Ovary (tissue), 3 donors: ENCODE measurements at regions not wholly inside any gene's neighbourhood (a gene's known extent, or its start where the extent isn't known, plus 50 kb on each side); places are given as distances from the start of the nearest gene placed in this dataset.

Source experiments
- EP300 ChIP-seq: sonication (generic); formaldehyde crosslinking; IDR thresholded peaks from one replicate; pipeline ENCODE4 v1.6.1; 2017; ENCODE audit warnings: antibody characterized with exemption
- POLR2A ChIP-seq: fragments of 450-650 bp; IDR thresholded peaks from one replicate; pipeline ENCODE4 v1.6.1; 2017; ENCODE audit warnings: antibody characterized with exemption, mild to moderate bottlenecking, moderate library complexity
- TF ChIP-seq, protein P1 (sequence below), 3 donors: fragments of 450-650 bp in 2 of 3; fragments of 200-600 bp in 1 of 3; IDR thresholded peaks; one replicate each; pipeline versions ENCODE4 v1.5.1 to v1.8.0; 2016 to 2022; ENCODE audit warnings: antibody characterized with exemption in 3 of 3, mild to moderate bottlenecking in 1 of 3
- donor health status: DM: no; HTN: no; CAD: no.

DNA sequence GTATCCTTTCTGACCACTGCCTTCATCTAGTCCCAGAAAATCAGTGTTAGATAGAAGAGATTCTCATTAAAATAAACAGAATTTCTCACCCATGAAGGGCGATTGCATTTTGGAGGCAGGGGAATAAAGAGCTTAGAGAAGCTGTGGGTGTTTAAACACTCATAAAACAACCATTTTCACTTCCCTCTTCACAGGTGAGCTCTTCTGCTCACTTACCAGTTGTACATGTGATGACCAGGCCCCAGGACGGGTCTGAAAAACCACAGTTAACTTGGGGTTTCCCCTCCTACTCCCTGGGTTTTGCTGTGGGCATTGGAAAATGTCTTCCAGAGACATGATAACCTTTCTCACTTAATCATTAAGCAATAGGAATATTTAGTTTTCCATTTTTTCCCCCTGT, 411.6 kb upstream of the DPP6 start:
- TF ChIP-seq, protein P1, sequence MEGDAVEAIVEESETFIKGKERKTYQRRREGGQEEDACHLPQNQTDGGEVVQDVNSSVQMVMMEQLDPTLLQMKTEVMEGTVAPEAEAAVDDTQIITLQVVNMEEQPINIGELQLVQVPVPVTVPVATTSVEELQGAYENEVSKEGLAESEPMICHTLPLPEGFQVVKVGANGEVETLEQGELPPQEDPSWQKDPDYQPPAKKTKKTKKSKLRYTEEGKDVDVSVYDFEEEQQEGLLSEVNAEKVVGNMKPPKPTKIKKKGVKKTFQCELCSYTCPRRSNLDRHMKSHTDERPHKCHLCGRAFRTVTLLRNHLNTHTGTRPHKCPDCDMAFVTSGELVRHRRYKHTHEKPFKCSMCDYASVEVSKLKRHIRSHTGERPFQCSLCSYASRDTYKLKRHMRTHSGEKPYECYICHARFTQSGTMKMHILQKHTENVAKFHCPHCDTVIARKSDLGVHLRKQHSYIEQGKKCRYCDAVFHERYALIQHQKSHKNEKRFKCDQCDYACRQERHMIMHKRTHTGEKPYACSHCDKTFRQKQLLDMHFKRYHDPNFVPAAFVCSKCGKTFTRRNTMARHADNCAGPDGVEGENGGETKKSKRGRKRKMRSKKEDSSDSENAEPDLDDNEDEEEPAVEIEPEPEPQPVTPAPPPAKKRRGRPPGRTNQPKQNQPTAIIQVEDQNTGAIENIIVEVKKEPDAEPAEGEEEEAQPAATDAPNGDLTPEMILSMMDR (IDR thresholded peaks at IDR 0.05): no peak
- TF ChIP-seq POLR2A: no peak
- TF ChIP-seq EP300: no peak
